HFF-Myc (cell line): ENCODE measurements at regions not wholly inside any gene's neighbourhood (a gene's known extent, or its start where the extent isn't known, plus 50 kb on each side); places are given as distances from the start of the nearest gene placed in this dataset.

ENCODE experiments used
- DNase-seq: peaks from one replicate; pipeline ENCODE4 v3.0.0-alpha.2; 2011; ENCODE audit warnings: low read depth; ENCODE audit errors: extremely low read depth
- H3K4me3 ChIP-seq: replicated peaks from 2 replicates; pipeline ENCODE4 v1.5.1; 2011; ENCODE audit warnings: low read depth, mild to moderate bottlenecking, control low read depth, low read length
- TF ChIP-seq, protein P1 (sequence below): IDR thresholded peaks from 2 replicates; pipeline ENCODE4 v1.5.1; 2012; ENCODE audit warnings: mild to moderate bottlenecking, low read depth, low read length, control low read depth; ENCODE audit errors: missing control alignments

DNA sequence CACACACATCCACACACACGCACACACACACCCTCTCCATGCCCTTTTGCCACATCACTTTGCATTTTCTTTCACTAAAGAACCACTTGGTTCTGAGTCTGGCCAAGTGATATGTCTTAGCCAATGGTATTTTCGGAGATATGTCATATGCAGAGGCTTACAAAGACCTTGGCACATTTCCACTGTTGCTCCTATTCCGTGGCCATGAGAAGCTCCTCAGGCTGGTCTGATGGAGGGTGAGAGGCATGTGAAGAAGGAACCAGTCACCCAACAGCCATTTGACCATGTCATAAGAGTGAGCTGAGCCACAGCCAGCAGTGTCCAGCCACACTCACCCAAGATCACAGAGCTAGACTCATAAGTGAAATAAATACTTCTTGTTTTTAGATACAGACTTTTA lies 212.6 kb upstream of the NAV2 start:
- DNase-seq, result no peak
- TF ChIP-seq, protein P1, sequence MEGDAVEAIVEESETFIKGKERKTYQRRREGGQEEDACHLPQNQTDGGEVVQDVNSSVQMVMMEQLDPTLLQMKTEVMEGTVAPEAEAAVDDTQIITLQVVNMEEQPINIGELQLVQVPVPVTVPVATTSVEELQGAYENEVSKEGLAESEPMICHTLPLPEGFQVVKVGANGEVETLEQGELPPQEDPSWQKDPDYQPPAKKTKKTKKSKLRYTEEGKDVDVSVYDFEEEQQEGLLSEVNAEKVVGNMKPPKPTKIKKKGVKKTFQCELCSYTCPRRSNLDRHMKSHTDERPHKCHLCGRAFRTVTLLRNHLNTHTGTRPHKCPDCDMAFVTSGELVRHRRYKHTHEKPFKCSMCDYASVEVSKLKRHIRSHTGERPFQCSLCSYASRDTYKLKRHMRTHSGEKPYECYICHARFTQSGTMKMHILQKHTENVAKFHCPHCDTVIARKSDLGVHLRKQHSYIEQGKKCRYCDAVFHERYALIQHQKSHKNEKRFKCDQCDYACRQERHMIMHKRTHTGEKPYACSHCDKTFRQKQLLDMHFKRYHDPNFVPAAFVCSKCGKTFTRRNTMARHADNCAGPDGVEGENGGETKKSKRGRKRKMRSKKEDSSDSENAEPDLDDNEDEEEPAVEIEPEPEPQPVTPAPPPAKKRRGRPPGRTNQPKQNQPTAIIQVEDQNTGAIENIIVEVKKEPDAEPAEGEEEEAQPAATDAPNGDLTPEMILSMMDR, result no peak
- H3K4me3 ChIP-seq, result no peak overlapping the region

DNA sequence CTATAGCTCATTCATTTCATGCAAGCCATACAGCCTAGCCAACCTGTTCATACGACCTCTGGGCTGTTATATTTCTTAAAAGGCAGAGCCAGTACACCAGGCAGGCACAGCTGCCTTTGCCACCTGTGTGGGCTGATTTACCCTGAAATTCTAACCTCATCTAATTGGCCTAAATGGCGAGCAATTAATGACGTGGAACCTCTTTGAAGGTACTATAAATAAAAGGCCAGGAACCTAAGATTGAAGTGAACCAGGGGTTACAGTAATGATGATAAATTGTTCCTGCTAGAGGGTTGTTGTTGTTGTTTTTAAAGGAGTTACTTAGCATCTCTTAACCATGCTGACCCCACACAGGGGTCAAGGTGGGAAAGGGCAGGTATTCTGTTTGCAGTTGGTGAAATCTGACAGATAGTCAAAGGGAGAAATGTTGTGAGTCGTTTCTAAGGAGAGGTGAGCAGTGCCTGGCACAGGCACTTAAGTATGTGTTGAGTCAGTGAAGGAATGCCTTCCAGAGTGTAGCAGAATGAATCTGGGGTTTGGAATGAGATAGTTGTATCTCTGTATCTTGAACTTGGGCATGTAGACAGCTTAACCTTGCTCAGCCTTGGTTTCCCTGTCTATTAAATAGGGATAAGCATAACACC lies 213.5 kb upstream of the NAV2 start:
- no peak for DNase-seq
- H3K4me3 ChIP-seq, result no peak overlapping the region
- TF ChIP-seq, protein P1, result no peak

DNA sequence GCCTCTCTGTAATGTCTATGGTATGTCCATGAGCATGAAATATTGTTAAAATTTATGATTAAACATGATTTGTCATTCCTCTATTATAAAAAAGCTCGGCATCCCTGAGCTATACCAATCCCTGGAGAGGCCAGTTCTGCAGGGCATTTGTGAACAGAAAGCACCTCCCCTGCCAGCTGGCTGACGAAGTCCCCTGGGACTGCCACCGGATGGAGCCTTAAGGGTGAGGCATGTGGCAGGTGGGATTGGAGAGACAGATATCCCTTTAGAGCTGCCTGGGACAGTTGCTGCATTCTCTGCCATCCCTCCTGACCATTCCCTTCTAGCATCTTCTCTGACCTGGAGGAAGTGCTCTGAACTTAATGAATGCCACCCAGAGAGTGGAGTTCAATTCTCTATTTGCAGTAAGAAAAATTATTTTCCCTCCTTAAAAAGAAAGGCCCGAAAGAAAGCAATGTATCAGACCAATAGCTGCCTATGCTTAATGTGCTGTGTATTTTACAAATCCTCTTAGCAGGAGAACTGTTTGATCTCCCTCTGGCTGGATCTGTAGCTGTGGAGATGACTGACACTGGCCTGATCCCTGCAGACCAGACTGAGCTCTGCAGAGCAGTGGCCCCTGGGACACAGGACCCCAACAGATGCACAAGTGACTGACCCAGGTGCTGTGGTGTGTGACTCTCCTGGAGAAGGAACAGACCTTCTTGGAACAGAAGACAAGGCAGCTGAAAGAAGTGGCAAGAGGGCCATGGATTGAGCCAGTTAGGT lies 219.0 kb upstream of the NAV2 start:
- no peak overlapping the region for H3K4me3 ChIP-seq
- DNase-seq, result no peak
- TF ChIP-seq, protein P1, result no peak

DNA sequence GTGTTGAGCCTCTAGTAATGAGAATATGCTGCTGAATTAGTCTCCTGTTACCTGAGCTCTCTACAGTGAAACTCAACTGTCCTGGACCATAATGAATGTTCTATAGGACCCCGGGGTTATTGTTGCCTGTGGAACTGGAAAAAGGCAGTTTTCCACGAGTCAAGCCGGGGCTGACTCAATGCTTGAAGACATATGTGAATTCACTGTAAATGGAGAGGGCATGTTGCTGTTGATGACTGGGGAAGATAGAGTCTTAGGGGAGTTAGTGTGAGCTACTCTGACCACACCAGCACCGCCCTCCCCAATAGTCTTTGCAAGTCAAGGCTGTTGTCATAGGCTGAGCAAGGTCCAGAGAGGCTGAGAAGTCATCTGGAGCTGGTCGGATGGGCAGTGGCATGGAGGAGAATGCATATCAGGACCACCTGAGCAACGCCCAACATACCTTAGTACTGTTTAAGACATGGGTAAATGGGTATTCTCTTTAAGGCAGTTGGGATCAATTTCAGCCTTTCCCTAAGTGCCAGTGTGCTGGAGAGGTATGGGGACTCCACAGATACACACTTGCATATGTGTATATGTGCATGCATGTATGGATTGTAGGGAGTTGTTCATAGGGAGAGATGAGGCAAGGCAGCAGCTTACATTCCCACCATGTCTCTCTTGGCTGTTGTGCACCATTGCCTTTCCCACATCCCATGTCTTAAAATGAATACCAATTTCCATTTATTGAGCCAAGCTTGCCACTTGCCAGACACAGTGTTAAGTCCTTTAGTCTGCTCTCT lies 230.1 kb upstream of the NAV2 start:
- DNase-seq, result no peak
- TF ChIP-seq, protein P1, result no peak
- H3K4me3 ChIP-seq, result no peak overlapping the region

DNA sequence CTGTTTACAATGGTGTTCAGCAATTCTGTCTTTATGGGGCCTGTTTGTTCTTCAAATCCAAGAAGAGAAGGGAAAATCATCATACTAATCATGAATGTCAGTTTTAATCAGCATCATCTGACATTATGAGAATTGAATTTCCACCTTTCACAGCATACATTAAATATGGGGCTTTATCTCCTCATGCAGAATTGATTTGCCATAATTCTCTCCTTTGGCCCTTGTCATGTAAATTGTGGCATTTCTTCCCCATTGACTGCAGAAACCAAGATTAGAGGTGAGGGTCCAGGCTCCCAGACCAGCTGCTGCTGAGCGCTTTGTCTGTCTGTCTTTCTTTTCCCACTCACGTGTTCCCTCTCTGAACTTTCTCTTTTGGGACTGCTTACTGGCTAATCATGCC lies 232.1 kb upstream of the NAV2 start:
- no peak overlapping the region for H3K4me3 ChIP-seq
- TF ChIP-seq, protein P1, result no peak
- no peak for DNase-seq

DNA sequence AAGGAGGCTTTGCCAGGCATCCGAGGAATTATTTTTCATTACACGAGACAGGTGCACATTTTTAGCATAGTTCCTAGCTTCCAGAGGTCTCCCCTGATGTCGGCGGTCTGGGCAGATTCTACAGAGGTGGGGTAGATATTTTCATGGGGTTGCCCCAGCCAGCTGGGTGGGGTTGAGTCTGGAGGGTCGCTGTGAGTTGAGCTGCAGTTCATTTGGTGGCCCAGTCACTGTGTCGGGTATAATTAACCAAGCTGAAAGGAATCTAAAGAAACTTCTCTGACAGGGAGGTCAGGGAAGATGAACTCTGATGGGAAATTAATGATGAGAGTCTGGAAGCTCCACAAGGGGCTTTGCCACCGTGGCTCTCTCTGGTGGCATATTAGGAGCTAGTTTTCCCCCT lies 233.7 kb upstream of the NAV2 start:
- TF ChIP-seq, protein P1, result no peak
- DNase-seq, result no peak
- H3K4me3 ChIP-seq, result no peak overlapping the region
